Neural progenitor cell (in vitro differentiated cells): ENCODE measurements at regions not wholly inside any gene's neighbourhood (a gene's known extent, or its start where the extent isn't known, plus 50 kb on each side); places are given as distances from the start of the nearest gene placed in this dataset.

ENCODE experiments used
- CTCF ChIP-seq: fragments of 200-600 bp; sonication (generic); IDR thresholded peaks from 2 replicates; pipeline ENCODE4 v1.5.1; 2017; ENCODE audit warnings: antibody characterized with exemption, mild to moderate bottlenecking
- EZH2 ChIP-seq: fragments of 200-600 bp; sonication (generic); IDR thresholded peaks from 2 replicates; pipeline ENCODE4 v1.6.1; 2017; ENCODE audit warnings: antibody characterized with exemption, mild to moderate bottlenecking, moderate library complexity
- EZH2phosphoT487 ChIP-seq: fragments of 200-600 bp; sonication (generic); IDR thresholded peaks from 2 replicates; pipeline ENCODE4 v1.6.1; 2017; ENCODE audit warnings: antibody characterized with exemption

GRCh38 chr6:68039641-68040311, 595.3 kb upstream of the ADGRB3 start:
- no peak for TF ChIP-seq CTCF
- no peak for TF ChIP-seq EZH2phosphoT487
- TF ChIP-seq EZH2 = no peak
